CD8-positive, alpha-beta memory T cell (primary cell): ENCODE measurements at regions not wholly inside any gene's neighbourhood (a gene's known extent, or its start where the extent isn't known, plus 50 kb on each side); places are given as distances from the start of the nearest gene placed in this dataset.
A peak's percentile ranks its signal among the peaks of the same experiment; 100 is the strongest.

ENCODE experiments used
- CTCF ChIA-PET: fragments of 350-600 bp; sonication (Branson Sonifier 250); formaldehyde crosslinking; loops from one replicate; lab custom pipeline; 2021; ENCODE audit warnings: antibody characterized with exemption; lab: Charles Lee
- POLR2A ChIA-PET: fragments of 350-600 bp; sonication (Branson Sonifier 250); formaldehyde crosslinking; loops from one replicate; lab custom pipeline; 2021; ENCODE audit warnings: antibody characterized with exemption; lab: Charles Lee
- DNase-seq, 5 donors: peaks; one replicate each; pipeline versions ENCODE4 v3.0.0 to v3.0.0-alpha.2; 2020 to 2022; ENCODE audit warnings: mixed read lengths in 1 of 5
- H3K27ac ChIP-seq: one replicate; pipeline ENCODE4 v1.7.0; 2013; ENCODE audit warnings: low read depth, mild to moderate bottlenecking, low read length, moderate library complexity
- H3K27me3 ChIP-seq: 2 replicates; pipeline ENCODE4 v1.7.0; 2013; ENCODE audit warnings: low read length, mild to moderate bottlenecking; ENCODE audit not compliant: insufficient read depth, poor library complexity, severe bottlenecking
- H3K36me3 ChIP-seq: 2 replicates; pipeline ENCODE4 v1.7.0; 2013; ENCODE audit warnings: mild to moderate bottlenecking, low read length, moderate library complexity; ENCODE audit not compliant: insufficient read depth
- H3K4me1 ChIP-seq: 2 replicates; pipeline ENCODE4 v1.7.0; 2013; ENCODE audit warnings: mild to moderate bottlenecking, low read length, moderate library complexity; ENCODE audit not compliant: insufficient read depth
- H3K4me3 ChIP-seq: 2 replicates; pipeline ENCODE4 v1.7.0; 2013; ENCODE audit warnings: mild to moderate bottlenecking, low read length
- H3K9me3 ChIP-seq: 2 replicates; pipeline ENCODE4 v1.7.0; 2013; ENCODE audit warnings: mild to moderate bottlenecking, low read length
- H3K27ac Mint-ChIP-seq, 8 donors: one replicate each; pipeline ENCODE4 v1.8.0; 2020 to 2021; ENCODE audit warnings: mixed read lengths in 8 of 8, mild to moderate bottlenecking in 6 of 8, inconsistent platforms in 3 of 8, moderate library complexity in 3 of 8
- H3K27me3 Mint-ChIP-seq, 2 donors: one replicate each; pipeline ENCODE4 v1.8.0; 2020 to 2021; ENCODE audit warnings: mixed read lengths in 2 of 2, mild to moderate bottlenecking in 1 of 2, moderate library complexity in 1 of 2
- H3K36me3 Mint-ChIP-seq, 3 donors: one replicate each; pipeline ENCODE4 v1.8.0; 2020 to 2021; ENCODE audit warnings: mixed read lengths in 3 of 3, inconsistent platforms in 1 of 3, mild to moderate bottlenecking in 1 of 3
- H3K4me1 Mint-ChIP-seq, 3 donors: one replicate each; pipeline ENCODE4 v1.8.0; 2020 to 2021; ENCODE audit warnings: mixed read lengths in 3 of 3, inconsistent platforms in 1 of 3, mild to moderate bottlenecking in 1 of 3
- H3K4me3 Mint-ChIP-seq, 7 donors: one replicate each; pipeline ENCODE4 v1.8.0; 2020 to 2021; ENCODE audit warnings: mixed read lengths in 7 of 7, mild to moderate bottlenecking in 6 of 7, moderate library complexity in 4 of 7, inconsistent platforms in 2 of 7
- H3K9me3 Mint-ChIP-seq, 5 donors: one replicate each; pipeline ENCODE4 v1.8.0; 2020 to 2022; ENCODE audit warnings: mixed read lengths in 5 of 5, mild to moderate bottlenecking in 3 of 5, moderate library complexity in 2 of 5, inconsistent platforms in 1 of 5

- ChIA-PET POLR2A (interaction anchor here (1.3 kb wide), 1 partner anchor 67 kb away, joined by 5 read pairs; no protein-coding TSS in a partner anchor), CTCF (interaction anchor here (0.6 to 2.3 kb wide), 2 partner anchors 10 to 146 kb away, joined by 3 to 9 read pairs; no protein-coding TSS in a partner anchor)
- Mint-ChIP-seq H3K36me3 (peaks cover 0 to 4% (median 4%) of the 10 kb centered on the region in 3 donors), H3K27me3 (no peaks in the 10 kb centered on the region), H3K27ac (peak overlapping the region in 5 of 8 donors; percentile 3 to 68 (median 49)), H3K4me1 (peaks cover 52 to 81% (median 79%) of the 10 kb centered on the region in 3 donors), H3K9me3 (no peaks in the 10 kb centered on the region), H3K4me3 (peak overlapping the region in 1 of 7 donors; percentile 68)
- DNase-seq, result no peak
- Histone ChIP-seq H3K4me1 (peaks cover 59% of the 10 kb centered on the region), H3K36me3 (no peaks in the 10 kb centered on the region), H3K4me3 (no peak overlapping the region), H3K9me3 (no peaks in the 10 kb centered on the region), H3K27me3 (no peaks in the 10 kb centered on the region), H3K27ac (no peak overlapping the region)
Measured at GRCh38 chr2:196224756-196225155, 53.4 kb upstream of the STK17B start.

DNA sequence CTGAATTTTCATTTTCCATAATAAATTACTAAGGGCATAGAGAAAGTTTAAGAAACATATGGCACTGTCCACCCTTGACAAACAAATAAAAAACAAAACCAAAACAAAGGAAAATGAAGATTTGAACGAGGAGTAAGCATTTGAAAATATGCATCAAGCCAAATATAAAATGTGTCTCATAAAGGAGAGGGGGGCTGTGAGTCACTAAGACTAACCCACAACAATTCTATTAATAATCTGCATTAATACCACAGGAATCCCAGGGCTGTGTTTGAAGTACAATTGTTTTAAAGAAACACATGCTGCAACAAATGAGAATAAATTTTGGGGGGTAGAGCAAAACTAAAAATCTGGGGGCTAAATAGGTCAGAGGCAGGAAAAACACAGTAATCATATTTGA is 53.8 kb upstream of the STK17B start:
- no peaks in the 10 kb centered on the region for H3K27me3 Mint-ChIP-seq
- H3K27ac Mint-ChIP-seq, result peak overlapping the region in 5 of 8 donors; percentile 24 to 76 (median 45)
- peak overlapping the region in 1 of 7 donors; percentile 68 for H3K4me3 Mint-ChIP-seq
- H3K36me3 ChIP-seq, result no peaks in the 10 kb centered on the region
- H3K36me3 Mint-ChIP-seq, result peaks cover 0 to 4% (median 4%) of the 10 kb centered on the region in 3 donors
- no peak overlapping the region for H3K4me3 ChIP-seq
- peaks cover 54% of the 10 kb centered on the region for H3K4me1 ChIP-seq
- POLR2A ChIA-PET, result interaction anchor here (1.3 kb wide), 1 partner anchor 67 kb away, joined by 5 read pairs; no protein-coding TSS in a partner anchor
- no peak overlapping the region for H3K27ac ChIP-seq
- H3K9me3 Mint-ChIP-seq, result no peaks in the 10 kb centered on the region
- no peak for DNase-seq
- H3K9me3 ChIP-seq, result no peaks in the 10 kb centered on the region
- CTCF ChIA-PET, result interaction anchor here (0.6 kb wide), 1 partner anchor 10 kb away, joined by 3 read pairs; no protein-coding TSS in a partner anchor
- no peaks in the 10 kb centered on the region for H3K27me3 ChIP-seq
- H3K4me1 Mint-ChIP-seq, result peaks cover 53 to 81% (median 79%) of the 10 kb centered on the region in 3 donors

GRCh38 chr2:196226058-196226706 is 54.8 kb upstream of the STK17B start:
- Histone ChIP-seq H3K9me3 (no peaks in the 10 kb centered on the region), H3K4me1 (peaks cover 56% of the 10 kb centered on the region), H3K27ac (no peak overlapping the region), H3K36me3 (no peaks in the 10 kb centered on the region), H3K27me3 (no peaks in the 10 kb centered on the region), H3K4me3 (no peak overlapping the region)
- H3K27ac Mint-ChIP-seq, result peak overlapping the region in 7 of 8 donors; percentile 1 to 90 (median 62)
- no peaks in the 10 kb centered on the region for H3K27me3 Mint-ChIP-seq
- no peaks in the 10 kb centered on the region for H3K9me3 Mint-ChIP-seq
- H3K4me1 Mint-ChIP-seq, result peaks cover 51 to 78% (median 78%) of the 10 kb centered on the region in 3 donors
- no peak for DNase-seq
- CTCF ChIA-PET, result interaction anchor here (1.5 to 1.6 kb wide), 2 partner anchors 12 to 50 kb away, joined by 3 read pairs; no protein-coding TSS in a partner anchor
- peaks cover 0 to 4% (median 4%) of the 10 kb centered on the region in 3 donors for H3K36me3 Mint-ChIP-seq
- peak overlapping the region in 5 of 7 donors; percentile 10 to 75 (median 26) for H3K4me3 Mint-ChIP-seq
- POLR2A ChIA-PET, result no interaction called here

DNA sequence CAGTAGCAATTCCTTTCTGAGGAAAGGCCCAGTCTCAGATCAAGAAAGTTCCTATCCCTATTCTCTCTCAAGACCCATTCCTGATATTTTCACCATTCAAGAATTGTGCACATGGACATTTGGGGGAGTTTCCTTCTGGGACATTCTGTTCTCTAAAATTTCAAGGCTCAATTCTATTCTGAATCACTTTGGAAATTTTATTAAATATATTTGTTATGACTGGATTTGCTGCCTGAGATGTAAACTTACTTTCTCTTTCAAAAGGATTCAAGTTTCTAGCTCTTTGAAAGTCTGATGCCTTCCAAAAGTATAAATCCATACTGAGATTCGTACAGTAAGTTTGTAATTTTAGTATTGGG is 55.3 kb upstream of the STK17B start:
- no peak for DNase-seq
- H3K4me1 ChIP-seq, result peaks cover 59% of the 10 kb centered on the region
- CTCF ChIA-PET, result interaction anchor here (1.5 to 1.6 kb wide), 3 partner anchors 12 to 50 kb away, joined by 3 to 5 read pairs (median 3); no protein-coding TSS in a partner anchor
- no peaks in the 10 kb centered on the region for H3K9me3 ChIP-seq
- Mint-ChIP-seq H3K4me1 (peaks cover 51 to 83% (median 83%) of the 10 kb centered on the region in 3 donors), H3K27me3 (no peaks in the 10 kb centered on the region), H3K9me3 (no peaks in the 10 kb centered on the region), H3K36me3 (peaks cover 0 to 4% (median 4%) of the 10 kb centered on the region in 3 donors), H3K27ac (peak overlapping the region in 6 of 8 donors; percentile 48 to 98 (median 88)), H3K4me3 (peak overlapping the region in 4 of 7 donors; percentile 10 to 45 (median 23))
- H3K27ac ChIP-seq, result no peak overlapping the region
- no peaks in the 10 kb centered on the region for H3K36me3 ChIP-seq
- H3K4me3 ChIP-seq, result no peak overlapping the region
- no peaks in the 10 kb centered on the region for H3K27me3 ChIP-seq
- POLR2A ChIA-PET, result interaction anchor here (0.7 kb wide), 1 partner anchor 55 kb away, joined by 3 read pairs; the partner anchor contains the start of gene STK17B

- Histone ChIP-seq H3K9me3 (no peaks in the 10 kb centered on the region), H3K36me3 (no peaks in the 10 kb centered on the region), H3K27me3 (no peaks in the 10 kb centered on the region), H3K4me1 (peaks cover 81% of the 10 kb centered on the region), H3K27ac (no peak overlapping the region), H3K4me3 (no peak overlapping the region)
- Mint-ChIP-seq H3K4me1 (peaks cover 67 to 97% (median 95%) of the 10 kb centered on the region in 3 donors), H3K36me3 (peaks cover 0 to 4% (median 4%) of the 10 kb centered on the region in 3 donors), H3K9me3 (no peaks in the 10 kb centered on the region), H3K27me3 (no peaks in the 10 kb centered on the region), H3K27ac (peak overlapping the region; percentile 70 to 98 (median 97)), H3K4me3 (peak overlapping the region in 3 of 7 donors; percentile 7 to 54 (median 8))
- CTCF ChIA-PET, result interaction anchor here (0.8 to 1.7 kb wide), 6 partner anchors 8 to 52 kb away, joined by 3 to 7 read pairs (median 4); no protein-coding TSS in a partner anchor
- POLR2A ChIA-PET, result interaction anchor here (0.6 kb wide), 1 partner anchor 19 kb away, joined by 4 read pairs; no protein-coding TSS in a partner anchor
- DNase-seq, result no peak
Measured at GRCh38 chr2:196229013-196229412, 57.6 kb upstream of the STK17B start.

GRCh38 chr2:196230061-196230854 is 58.9 kb upstream of the STK17B start:
- H3K4me3 Mint-ChIP-seq, result peak overlapping the region; percentile 13 to 75 (median 64)
- H3K36me3 Mint-ChIP-seq, result peaks cover 0 to 4% (median 4%) of the 10 kb centered on the region in 3 donors
- DNase-seq, result peak; percentile 25 to 82 (median 71)
- CTCF ChIA-PET, result interaction anchor here (0.8 to 1.7 kb wide), 9 partner anchors 8 to 153 kb away, joined by 3 to 7 read pairs (median 3); no protein-coding TSS in a partner anchor
- POLR2A ChIA-PET, result interaction anchor here (0.7 to 0.9 kb wide), 2 partner anchors 10 to 38 kb away, joined by 3 read pairs; no protein-coding TSS in a partner anchor
- no peaks in the 10 kb centered on the region for H3K27me3 ChIP-seq
- H3K27ac Mint-ChIP-seq, result peak overlapping the region; percentile 93 to 98 (median 97)
- H3K4me3 ChIP-seq, result peak overlapping the region; percentile 27
- H3K9me3 ChIP-seq, result no peaks in the 10 kb centered on the region
- no peaks in the 10 kb centered on the region for H3K36me3 ChIP-seq
- H3K4me1 Mint-ChIP-seq, result peaks cover 66 to 95% (median 92%) of the 10 kb centered on the region in 3 donors
- H3K4me1 ChIP-seq, result peaks cover 89% of the 10 kb centered on the region
- no peaks in the 10 kb centered on the region for H3K27me3 Mint-ChIP-seq
- H3K9me3 Mint-ChIP-seq, result no peaks in the 10 kb centered on the region
- peak overlapping the region; percentile 28 for H3K27ac ChIP-seq

- Mint-ChIP-seq H3K9me3 (no peaks in the 10 kb centered on the region), H3K36me3 (peaks cover 0 to 2% (median 0%) of the 10 kb centered on the region in 3 donors), H3K27me3 (no peaks in the 10 kb centered on the region), H3K4me3 (peak overlapping the region in 2 of 7 donors; percentile 39 to 45), H3K4me1 (peaks cover 69 to 94% (median 90%) of the 10 kb centered on the region in 3 donors), H3K27ac (peak overlapping the region; percentile 88 to 95 (median 90))
- Histone ChIP-seq H3K36me3 (no peaks in the 10 kb centered on the region), H3K4me3 (no peak overlapping the region), H3K9me3 (no peaks in the 10 kb centered on the region), H3K4me1 (peaks cover 83% of the 10 kb centered on the region), H3K27me3 (no peaks in the 10 kb centered on the region), H3K27ac (no peak overlapping the region)
- POLR2A ChIA-PET, result interaction anchor here (1.2 to 1.7 kb wide), 3 partner anchors 28 to 57 kb away, joined by 3 to 5 read pairs (median 5); no protein-coding TSS in a partner anchor
- CTCF ChIA-PET, result interaction anchor here (0.8 to 3.2 kb wide), 14 partner anchors 10 to 156 kb away, joined by 3 to 23 read pairs (median 4); no protein-coding TSS in a partner anchor
- DNase-seq, result no peak
Measured at GRCh38 chr2:196233021-196233804, 61.8 kb upstream of the STK17B start.
